H1 (cell line): ENCODE measurements at regions not wholly inside any gene's neighbourhood (a gene's known extent, or its start where the extent isn't known, plus 50 kb on each side); places are given as distances from the start of the nearest gene placed in this dataset.

ENCODE experiments used
- KDM5A ChIP-seq: fragments of 200-600 bp; IDR thresholded peaks from 2 replicates; pipeline ENCODE4 v1.7.1; 2012; ENCODE audit warnings: mild to moderate bottlenecking, low read length, inconsistent platforms, mixed read lengths
- RBBP5 ChIP-seq: IDR thresholded peaks from 2 replicates; pipeline ENCODE4 v1.7.1; 2012; ENCODE audit warnings: low read depth, mild to moderate bottlenecking, inconsistent platforms, low read length, moderate library complexity, borderline replicate concordance
- SP2 ChIP-seq: IDR thresholded peaks from 2 replicates; pipeline ENCODE4 v1.6.1; 2012; ENCODE audit warnings: mild to moderate bottlenecking, low read length, inconsistent platforms
- TAF1 ChIP-seq: IDR thresholded peaks from 2 replicates; pipeline ENCODE4 v1.6.1; 2011; ENCODE audit warnings: mild to moderate bottlenecking, low read depth, low read length
- TEAD4 ChIP-seq: IDR thresholded peaks from 2 replicates; pipeline ENCODE4 v1.6.1; 2012; ENCODE audit warnings: low read depth, low read length, inconsistent platforms, mixed read lengths
- TF ChIP-seq, protein P1 (sequence below): fragments of 300-600 bp; sonication (generic); IDR thresholded peaks from 2 replicates; pipeline ENCODE4 v1.7.1; 2012; ENCODE audit warnings: low read length, moderate library complexity, mild to moderate bottlenecking, inconsistent platforms; ENCODE audit not compliant: insufficient replicate concordance

DNA sequence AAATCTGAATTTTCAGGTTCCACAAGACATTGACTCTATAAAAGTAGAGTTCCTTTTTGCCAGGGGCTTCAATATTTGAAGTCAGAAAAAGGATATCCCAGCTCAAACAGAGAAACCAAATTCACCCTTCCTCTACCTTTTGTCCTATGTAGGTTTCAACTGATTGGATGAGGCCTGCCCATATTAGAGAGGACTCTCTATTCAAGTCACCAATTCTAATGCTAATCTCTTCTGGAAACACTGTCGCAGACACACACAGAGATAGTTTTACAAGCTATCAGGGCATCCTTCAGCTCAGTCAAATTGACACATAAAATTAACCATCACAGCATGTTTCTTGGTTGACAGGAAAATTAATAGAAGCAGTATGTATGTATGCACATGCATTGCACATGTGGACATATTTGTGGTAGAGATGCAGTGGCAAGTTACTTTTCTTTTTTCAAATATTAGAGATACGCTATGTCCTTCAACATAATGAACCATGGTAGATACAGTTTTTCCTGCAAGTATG lies 207.1 kb downstream of the RAD51AP2 start (continued):
- TF ChIP-seq, protein P1, sequence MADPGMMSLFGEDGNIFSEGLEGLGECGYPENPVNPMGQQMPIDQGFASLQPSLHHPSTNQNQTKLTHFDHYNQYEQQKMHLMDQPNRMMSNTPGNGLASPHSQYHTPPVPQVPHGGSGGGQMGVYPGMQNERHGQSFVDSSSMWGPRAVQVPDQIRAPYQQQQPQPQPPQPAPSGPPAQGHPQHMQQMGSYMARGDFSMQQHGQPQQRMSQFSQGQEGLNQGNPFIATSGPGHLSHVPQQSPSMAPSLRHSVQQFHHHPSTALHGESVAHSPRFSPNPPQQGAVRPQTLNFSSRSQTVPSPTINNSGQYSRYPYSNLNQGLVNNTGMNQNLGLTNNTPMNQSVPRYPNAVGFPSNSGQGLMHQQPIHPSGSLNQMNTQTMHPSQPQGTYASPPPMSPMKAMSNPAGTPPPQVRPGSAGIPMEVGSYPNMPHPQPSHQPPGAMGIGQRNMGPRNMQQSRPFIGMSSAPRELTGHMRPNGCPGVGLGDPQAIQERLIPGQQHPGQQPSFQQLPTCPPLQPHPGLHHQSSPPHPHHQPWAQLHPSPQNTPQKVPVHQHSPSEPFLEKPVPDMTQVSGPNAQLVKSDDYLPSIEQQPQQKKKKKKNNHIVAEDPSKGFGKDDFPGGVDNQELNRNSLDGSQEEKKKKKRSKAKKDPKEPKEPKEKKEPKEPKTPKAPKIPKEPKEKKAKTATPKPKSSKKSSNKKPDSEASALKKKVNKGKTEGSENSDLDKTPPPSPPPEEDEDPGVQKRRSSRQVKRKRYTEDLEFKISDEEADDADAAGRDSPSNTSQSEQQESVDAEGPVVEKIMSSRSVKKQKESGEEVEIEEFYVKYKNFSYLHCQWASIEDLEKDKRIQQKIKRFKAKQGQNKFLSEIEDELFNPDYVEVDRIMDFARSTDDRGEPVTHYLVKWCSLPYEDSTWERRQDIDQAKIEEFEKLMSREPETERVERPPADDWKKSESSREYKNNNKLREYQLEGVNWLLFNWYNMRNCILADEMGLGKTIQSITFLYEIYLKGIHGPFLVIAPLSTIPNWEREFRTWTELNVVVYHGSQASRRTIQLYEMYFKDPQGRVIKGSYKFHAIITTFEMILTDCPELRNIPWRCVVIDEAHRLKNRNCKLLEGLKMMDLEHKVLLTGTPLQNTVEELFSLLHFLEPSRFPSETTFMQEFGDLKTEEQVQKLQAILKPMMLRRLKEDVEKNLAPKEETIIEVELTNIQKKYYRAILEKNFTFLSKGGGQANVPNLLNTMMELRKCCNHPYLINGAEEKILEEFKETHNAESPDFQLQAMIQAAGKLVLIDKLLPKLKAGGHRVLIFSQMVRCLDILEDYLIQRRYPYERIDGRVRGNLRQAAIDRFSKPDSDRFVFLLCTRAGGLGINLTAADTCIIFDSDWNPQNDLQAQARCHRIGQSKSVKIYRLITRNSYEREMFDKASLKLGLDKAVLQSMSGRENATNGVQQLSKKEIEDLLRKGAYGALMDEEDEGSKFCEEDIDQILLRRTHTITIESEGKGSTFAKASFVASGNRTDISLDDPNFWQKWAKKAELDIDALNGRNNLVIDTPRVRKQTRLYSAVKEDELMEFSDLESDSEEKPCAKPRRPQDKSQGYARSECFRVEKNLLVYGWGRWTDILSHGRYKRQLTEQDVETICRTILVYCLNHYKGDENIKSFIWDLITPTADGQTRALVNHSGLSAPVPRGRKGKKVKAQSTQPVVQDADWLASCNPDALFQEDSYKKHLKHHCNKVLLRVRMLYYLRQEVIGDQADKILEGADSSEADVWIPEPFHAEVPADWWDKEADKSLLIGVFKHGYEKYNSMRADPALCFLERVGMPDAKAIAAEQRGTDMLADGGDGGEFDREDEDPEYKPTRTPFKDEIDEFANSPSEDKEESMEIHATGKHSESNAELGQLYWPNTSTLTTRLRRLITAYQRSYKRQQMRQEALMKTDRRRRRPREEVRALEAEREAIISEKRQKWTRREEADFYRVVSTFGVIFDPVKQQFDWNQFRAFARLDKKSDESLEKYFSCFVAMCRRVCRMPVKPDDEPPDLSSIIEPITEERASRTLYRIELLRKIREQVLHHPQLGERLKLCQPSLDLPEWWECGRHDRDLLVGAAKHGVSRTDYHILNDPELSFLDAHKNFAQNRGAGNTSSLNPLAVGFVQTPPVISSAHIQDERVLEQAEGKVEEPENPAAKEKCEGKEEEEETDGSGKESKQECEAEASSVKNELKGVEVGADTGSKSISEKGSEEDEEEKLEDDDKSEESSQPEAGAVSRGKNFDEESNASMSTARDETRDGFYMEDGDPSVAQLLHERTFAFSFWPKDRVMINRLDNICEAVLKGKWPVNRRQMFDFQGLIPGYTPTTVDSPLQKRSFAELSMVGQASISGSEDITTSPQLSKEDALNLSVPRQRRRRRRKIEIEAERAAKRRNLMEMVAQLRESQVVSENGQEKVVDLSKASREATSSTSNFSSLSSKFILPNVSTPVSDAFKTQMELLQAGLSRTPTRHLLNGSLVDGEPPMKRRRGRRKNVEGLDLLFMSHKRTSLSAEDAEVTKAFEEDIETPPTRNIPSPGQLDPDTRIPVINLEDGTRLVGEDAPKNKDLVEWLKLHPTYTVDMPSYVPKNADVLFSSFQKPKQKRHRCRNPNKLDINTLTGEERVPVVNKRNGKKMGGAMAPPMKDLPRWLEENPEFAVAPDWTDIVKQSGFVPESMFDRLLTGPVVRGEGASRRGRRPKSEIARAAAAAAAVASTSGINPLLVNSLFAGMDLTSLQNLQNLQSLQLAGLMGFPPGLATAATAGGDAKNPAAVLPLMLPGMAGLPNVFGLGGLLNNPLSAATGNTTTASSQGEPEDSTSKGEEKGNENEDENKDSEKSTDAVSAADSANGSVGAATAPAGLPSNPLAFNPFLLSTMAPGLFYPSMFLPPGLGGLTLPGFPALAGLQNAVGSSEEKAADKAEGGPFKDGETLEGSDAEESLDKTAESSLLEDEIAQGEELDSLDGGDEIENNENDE: no peak
- TF ChIP-seq KDM5A (no peak), TAF1 (no peak), SP2 (no peak), RBBP5 (no peak), TEAD4 (no peak)
